ENCODE measurements at regions not wholly inside any gene's neighbourhood (a gene's known extent, or its start where the extent isn't known, plus 50 kb on each side); places are given as distances from the start of the nearest gene placed in this dataset.

DNA sequence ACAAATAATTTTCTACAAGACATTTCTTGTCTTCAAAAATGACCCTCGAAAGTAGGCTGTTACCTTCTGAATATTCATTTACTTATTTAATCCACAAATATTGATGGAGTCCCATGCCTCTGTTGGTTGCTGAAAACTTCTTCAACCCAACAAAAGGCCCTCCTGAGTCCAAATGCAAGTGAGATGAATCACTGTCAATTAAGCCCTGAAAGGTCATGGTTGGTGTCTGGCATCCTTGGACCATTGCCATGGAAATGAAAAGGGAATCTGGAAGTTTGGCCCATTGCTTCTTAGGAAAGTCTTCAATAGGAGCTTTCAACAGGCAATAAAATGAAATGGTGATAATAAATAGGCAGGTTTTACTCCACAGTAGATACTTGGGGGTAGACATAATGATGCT, 364.7 kb upstream of the DYNLRB2 start:
- no peak for DNase-seq (ENCODE audit: low spot score)

DNA sequence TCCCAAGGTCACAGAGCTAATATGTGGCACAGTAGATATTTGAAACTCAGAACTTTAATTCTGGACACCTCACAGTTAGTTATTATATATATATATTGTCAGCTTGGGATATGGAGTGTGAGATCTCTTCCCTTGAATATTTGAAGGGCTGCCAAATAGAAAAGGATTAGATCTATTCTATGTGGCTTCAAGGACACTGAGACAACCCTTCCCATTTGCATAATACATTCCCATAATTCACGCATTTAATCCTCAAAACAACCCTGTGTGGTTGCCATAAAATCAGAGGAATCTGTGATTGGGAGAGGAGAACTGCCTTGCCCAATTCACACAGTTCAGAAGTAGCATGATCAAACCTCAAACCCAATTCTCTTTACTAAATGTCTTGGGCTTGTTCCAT, 365.8 kb upstream of the DYNLRB2 start:
- DNase-seq (ENCODE audit: low spot score) = no peak

DNA sequence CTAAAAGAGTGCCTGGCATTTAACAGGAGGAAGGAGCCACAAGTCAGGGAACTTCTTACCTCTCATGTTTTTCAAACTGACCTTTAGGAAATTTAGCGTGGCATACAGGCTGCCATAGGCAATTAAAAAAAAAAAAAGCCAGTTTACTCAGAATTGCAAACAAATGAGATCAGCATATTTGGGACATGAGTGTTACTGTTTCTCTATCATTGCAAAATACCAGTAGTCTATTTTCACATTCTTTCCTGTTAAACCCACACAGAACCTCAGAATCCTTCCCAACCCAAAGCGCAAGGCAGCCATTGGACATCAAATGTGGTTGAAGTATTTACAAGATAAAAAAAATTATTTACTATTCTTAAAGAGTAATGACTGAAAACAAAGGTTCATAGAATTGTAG, 366.4 kb upstream of the DYNLRB2 start:
- no peak for DNase-seq (ENCODE audit: low spot score)

DNA sequence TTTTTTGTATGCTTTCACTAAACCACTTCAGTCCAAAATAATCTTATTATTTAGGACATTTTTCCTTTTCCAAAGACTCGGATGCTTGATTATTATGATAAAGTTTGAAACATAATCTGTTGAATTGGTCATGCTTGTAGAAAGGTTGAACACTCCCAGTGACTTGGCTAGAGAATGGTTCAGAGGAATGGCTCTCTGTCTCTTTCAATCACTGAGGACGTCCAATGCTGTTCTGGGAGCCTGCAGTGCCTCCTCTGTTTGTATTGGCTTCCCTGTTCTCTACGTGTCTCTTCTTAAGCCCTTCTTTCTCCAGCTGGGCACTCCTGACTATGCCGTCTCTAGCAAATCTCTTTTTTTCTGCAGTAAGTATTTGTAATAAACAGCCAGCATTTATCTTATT, 369.0 kb upstream of the DYNLRB2 start:
- no peak for DNase-seq (ENCODE audit: low spot score)

GRCh38 chr16:80171199-80171598, 369.6 kb upstream of the DYNLRB2 start:
- no peak for DNase-seq (ENCODE audit: low spot score)

DNA sequence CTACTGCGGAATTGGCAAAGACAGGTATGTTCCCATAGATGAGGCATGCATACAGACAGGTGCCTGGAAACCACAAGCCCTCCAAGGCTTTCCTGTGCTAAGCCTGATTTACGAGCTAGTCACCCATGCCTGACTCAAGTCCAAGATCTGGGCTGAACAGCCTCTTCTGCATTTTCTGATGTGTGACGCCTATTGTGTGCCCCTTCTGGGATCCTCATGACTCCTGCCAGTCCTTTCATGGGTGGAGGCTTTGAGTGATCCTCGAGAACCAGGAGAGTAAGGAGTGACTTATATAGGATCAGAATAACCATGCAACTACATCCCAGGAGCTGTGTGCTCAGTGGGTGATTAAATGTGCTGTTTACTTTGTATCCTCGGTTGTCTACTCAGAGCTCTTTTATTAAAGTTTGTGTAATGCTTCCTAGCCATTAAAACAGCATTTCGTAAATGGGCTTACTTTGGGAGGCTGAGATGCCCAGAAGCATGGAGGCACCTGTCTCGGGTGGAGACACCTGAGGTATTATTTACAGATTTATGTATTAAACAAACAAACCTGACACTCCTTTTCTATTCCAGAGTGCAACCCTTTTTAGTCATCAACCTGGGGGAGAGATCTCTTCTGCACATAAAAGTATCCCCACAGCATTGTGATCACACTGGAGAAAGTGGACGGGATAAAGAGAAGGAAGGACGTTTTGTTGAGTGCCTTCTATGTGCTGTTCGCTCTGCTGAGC, 373.0 kb upstream of the DYNLRB2 start:
- no peak for DNase-seq (ENCODE audit: low spot score)

DNA sequence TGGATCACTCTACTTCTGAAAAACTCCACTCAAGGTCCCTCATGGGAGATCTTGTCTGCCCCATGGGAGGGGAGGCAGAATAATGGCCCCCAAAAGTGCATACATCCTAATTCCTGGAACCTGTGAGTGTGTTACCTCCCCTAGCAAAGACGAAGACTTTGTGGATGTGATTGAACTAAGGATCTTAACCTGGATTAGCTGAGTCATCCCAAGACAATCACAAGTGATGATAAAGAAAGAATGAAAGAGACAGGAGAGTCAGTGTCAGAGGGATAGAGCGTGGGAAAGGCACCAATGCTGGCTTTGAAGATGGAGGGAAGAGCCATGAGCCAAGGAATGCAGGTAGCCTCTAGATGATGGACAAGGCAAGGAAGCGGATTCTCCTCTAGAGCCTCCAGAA, 374.7 kb upstream of the DYNLRB2 start:
- no peak for DNase-seq (ENCODE audit: low spot score)

GRCh38 chr16:80164966-80165550, 375.7 kb upstream of the DYNLRB2 start:
- no peak for DNase-seq (ENCODE audit: low spot score)

GRCh38 chr16:80163339-80163738, 377.5 kb upstream of the DYNLRB2 start:
- no peak for DNase-seq (ENCODE audit: low spot score)

GRCh38 chr16:80161799-80162739, 378.7 kb upstream of the DYNLRB2 start:
- no peak for DNase-seq (ENCODE audit: low spot score)

- DNase-seq (ENCODE audit: low spot score) = no peak
These were observed 382.0 kb upstream of the DYNLRB2 start for GRCh38 chr16:80158766-80159165.

DNA sequence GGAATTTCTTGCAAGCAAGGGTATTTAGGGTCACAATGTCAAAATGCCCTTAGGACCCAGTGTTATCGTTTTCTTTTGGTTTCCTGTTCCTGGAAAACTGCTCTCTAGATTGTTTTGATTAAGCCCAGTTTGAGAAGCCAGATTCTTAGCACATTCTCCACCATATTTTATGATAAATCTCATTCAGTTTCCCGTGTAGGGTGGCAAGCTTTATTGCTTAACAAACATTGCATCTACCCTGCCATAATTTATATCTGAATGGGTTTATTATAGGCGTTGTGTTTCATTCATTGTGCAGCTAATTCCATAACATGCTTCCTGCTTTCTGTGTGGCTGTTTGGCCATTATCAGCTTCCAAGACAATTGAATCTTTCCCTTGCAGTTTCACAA, 389.1 kb upstream of the DYNLRB2 start:
- no peak for DNase-seq (ENCODE audit: low spot score)

GRCh38 chr16:80150978-80151721, 389.6 kb upstream of the DYNLRB2 start:
- no peak for DNase-seq (ENCODE audit: low spot score)

- DNase-seq (ENCODE audit: low spot score) = no peak
These were observed 392.0 kb upstream of the DYNLRB2 start for GRCh38 chr16:80148826-80149225.

GRCh38 chr16:80147026-80147655, 393.7 kb upstream of the DYNLRB2 start:
- DNase-seq (ENCODE audit: low spot score) = no peak

DNA sequence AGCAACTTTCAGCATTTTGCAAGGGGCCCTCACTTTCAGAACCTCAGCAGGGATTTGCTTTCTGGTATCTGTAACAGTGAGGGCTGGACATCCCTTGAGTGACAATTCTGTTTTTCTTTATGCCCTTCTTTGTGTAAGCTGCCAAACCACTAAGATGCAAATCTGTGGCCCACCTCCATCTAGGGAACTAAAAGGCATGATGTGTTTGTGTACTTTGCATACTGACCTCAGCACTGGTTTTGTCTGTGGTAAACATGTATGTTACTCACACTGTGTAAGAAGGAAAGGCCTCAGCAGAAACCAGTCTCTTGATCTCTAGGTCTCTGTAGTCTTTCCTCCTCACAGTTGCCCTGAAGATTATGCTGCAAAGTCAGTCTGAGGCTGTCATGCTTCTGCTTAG, 396.6 kb upstream of the DYNLRB2 start:
- no peak for DNase-seq (ENCODE audit: low spot score)

DNA sequence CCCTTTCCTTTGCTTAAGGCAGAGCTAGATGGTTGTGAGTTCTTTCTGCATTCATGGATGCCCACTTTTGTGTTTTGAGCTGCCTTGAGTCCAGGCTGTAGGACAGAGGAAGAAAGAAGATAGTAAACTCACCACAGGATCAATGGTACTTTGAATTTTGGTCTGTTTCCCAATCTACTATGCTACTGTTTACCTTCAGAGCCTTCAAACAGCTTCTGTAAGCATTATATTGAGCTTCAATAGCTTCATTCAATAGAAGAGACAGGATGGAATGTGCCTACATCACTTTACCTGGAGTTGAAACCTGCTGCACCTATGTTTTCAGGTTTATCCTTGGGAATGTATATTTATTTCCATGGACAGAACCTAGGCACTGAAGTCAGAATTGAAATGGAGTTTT, 397.9 kb upstream of the DYNLRB2 start:
- DNase-seq (ENCODE audit: low spot score) = no peak

- no peak for DNase-seq (ENCODE audit: low spot score)
These were observed 398.5 kb upstream of the DYNLRB2 start for GRCh38 chr16:80142281-80142680.

DNA sequence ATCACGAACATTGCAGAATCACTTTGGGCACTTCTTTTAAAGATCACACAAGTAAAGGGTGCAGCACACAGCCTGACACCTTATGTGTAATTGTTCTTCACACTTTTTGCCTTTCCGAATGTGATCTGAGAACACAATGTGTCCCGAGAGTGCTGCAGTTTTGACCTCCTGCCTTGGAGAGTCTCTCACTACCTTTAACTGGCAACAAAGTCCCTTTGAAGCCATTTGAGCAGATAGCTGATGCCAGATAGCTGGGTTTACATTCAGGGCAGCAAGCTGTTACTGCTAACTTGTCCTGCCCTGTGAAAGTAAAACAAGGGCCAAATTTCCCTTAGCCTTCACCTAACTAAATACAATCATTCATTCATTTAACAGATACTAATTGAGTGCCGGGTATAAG, 411.0 kb upstream of the DYNLRB2 start:
- DNase-seq (ENCODE audit: low spot score) = no peak

DNA sequence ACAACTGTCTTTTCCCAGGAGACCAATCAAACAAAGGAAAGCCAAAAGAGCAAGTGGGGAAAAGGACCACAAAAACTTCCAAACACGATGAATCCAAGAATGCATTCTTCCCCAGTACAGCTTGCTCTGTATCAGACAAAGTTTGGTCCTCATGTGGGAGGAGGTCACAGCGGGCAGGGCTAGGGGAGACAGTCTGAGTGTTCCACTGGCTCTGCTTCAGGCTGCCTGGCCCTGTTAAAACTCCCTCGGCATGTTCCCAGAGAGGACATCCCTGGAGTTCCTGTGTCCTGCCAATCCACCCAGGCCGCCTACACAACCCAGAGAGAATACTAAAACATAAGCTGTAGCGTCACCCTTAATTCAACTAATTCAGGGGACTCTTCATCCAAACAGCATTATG, 415.1 kb upstream of the DYNLRB2 start:
- no peak for DNase-seq (ENCODE audit: low spot score)

DNA sequence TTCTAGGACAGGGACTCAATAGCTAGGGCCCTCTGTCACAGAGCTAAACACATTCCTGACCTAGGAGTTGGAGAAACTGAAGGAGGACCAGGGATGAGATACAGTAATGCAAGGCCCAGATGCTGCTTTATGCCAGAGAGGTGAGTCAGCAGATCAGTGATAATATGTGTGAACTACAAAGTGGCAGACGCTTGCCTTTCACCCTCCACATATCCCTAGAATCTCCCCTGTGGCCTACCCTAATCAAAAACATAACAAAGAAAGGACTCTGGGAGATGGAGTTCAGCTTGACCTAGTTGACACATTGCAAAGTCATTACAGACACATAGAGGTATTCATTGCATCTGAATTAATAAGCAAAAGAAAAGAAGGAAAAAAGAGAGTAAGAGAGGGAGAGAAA, 417.6 kb upstream of the DYNLRB2 start:
- no peak for DNase-seq (ENCODE audit: low spot score)

DNA sequence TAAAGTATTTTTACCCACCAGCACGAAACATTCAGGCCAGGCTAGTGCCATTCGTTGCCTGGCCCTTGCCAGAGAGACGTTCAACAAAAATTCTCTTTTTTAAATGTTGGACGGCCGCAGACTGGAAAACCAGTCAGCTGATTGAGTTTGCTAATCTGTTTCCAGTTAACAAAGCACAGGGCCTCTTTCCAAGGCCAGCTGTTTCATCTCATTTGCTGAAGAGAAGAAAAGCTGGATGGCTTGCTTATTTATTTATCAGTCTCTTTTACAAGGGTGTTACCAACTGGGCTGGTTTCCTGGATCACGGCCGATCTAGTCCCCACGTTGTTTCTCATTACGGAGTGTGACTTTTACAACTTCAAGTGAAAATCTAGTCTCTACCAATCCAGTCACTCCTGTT, 418.7 kb upstream of the DYNLRB2 start:
- DNase-seq (ENCODE audit: low spot score) = no peak
